ENCODE measurements at regions not wholly inside any gene's neighbourhood (a gene's known extent, or its start where the extent isn't known, plus 50 kb on each side); places are given as distances from the start of the nearest gene placed in this dataset.
"Not testable (repeated sequence)": the region's sequence is repeated elsewhere in the genome, so short reads cannot be mapped to it uniquely, and the experiment has no call there.

- in situ Hi-C loops (cut with HindIII; ENCODE audit: low pct_ligation_motif_present, low pct_unique_long_range_greater_than_20kb, low sequenced_read_pairs), result no loop called here
- no peak for DNase-seq
Measured at GRCh38 chr2:236365258-236366048, 101.2 kb upstream of the ASB18 start.

- DNase-seq, result no peak
- in situ Hi-C loops (cut with HindIII; ENCODE audit: low pct_ligation_motif_present, low pct_unique_long_range_greater_than_20kb, low sequenced_read_pairs), result no loop called here
Measured at GRCh38 chr2:236366049-236366387, 101.8 kb upstream of the ASB18 start.

- in situ Hi-C loops (cut with HindIII; ENCODE audit: low pct_ligation_motif_present, low pct_unique_long_range_greater_than_20kb, low sequenced_read_pairs), result no loop called here
Measured at GRCh38 chr2:236366397-236366796, 102.2 kb upstream of the ASB18 start.

GRCh38 chr2:236367506-236368289, 103.5 kb upstream of the ASB18 start:
- in situ Hi-C loops (cut with HindIII; ENCODE audit: low pct_ligation_motif_present, low pct_unique_long_range_greater_than_20kb, low sequenced_read_pairs), result no loop called here
- no peak for DNase-seq

More at GRCh38 chr2:236366397-236366796, 102.2 kb upstream of the ASB18 start:
- DNase-seq, result no peak

- DNase-seq, result no peak
- in situ Hi-C loops (cut with HindIII; ENCODE audit: low pct_ligation_motif_present, low pct_unique_long_range_greater_than_20kb, low sequenced_read_pairs), result no loop called here
Measured at GRCh38 chr2:236369661-236370062, 105.5 kb upstream of the ASB18 start.

- in situ Hi-C loops (cut with HindIII; ENCODE audit: low pct_ligation_motif_present, low pct_unique_long_range_greater_than_20kb, low sequenced_read_pairs), result no loop called here
- no peak for DNase-seq
Measured at GRCh38 chr2:236370847-236371409, 106.7 kb upstream of the ASB18 start.

GRCh38 chr2:236375973-236376476, 111.8 kb upstream of the ASB18 start:
- no peak for DNase-seq
- in situ Hi-C loops (cut with HindIII; ENCODE audit: low pct_ligation_motif_present, low pct_unique_long_range_greater_than_20kb, low sequenced_read_pairs), result no loop called here

GRCh38 chr2:236376566-236377244, 112.5 kb upstream of the ASB18 start:
- DNase-seq, result no peak
- in situ Hi-C loops (cut with HindIII; ENCODE audit: low pct_ligation_motif_present, low pct_unique_long_range_greater_than_20kb, low sequenced_read_pairs), result no loop called here

- no peak for DNase-seq
- in situ Hi-C loops (cut with HindIII; ENCODE audit: low pct_ligation_motif_present, low pct_unique_long_range_greater_than_20kb, low sequenced_read_pairs), result no loop called here
Measured at GRCh38 chr2:236380051-236380612, 115.9 kb upstream of the ASB18 start.

GRCh38 chr2:236381253-236381652, 117.0 kb upstream of the ASB18 start:
- in situ Hi-C loops (cut with HindIII; ENCODE audit: low pct_ligation_motif_present, low pct_unique_long_range_greater_than_20kb, low sequenced_read_pairs); DNase-seq: not testable (repeated sequence)

- in situ Hi-C loops (cut with HindIII; ENCODE audit: low pct_ligation_motif_present, low pct_unique_long_range_greater_than_20kb, low sequenced_read_pairs); DNase-seq: not testable (repeated sequence)
Measured at GRCh38 chr2:236389284-236390216, 125.3 kb upstream of the ASB18 start.

GRCh38 chr2:236393101-236393500, 128.9 kb upstream of the ASB18 start:
- in situ Hi-C loops (cut with HindIII; ENCODE audit: low pct_ligation_motif_present, low pct_unique_long_range_greater_than_20kb, low sequenced_read_pairs), result no loop called here

GRCh38 chr2:236393581-236393980, 129.4 kb upstream of the ASB18 start:
- no peak for DNase-seq
- in situ Hi-C loops (cut with HindIII; ENCODE audit: low pct_ligation_motif_present, low pct_unique_long_range_greater_than_20kb, low sequenced_read_pairs), result no loop called here

More at GRCh38 chr2:236393101-236393500, 128.9 kb upstream of the ASB18 start:
- no peak for DNase-seq

GRCh38 chr2:236394571-236394970, 130.4 kb upstream of the ASB18 start:
- no peak for DNase-seq
- in situ Hi-C loops (cut with HindIII; ENCODE audit: low pct_ligation_motif_present, low pct_unique_long_range_greater_than_20kb, low sequenced_read_pairs), result no loop called here

- in situ Hi-C loops (cut with HindIII; ENCODE audit: low pct_ligation_motif_present, low pct_unique_long_range_greater_than_20kb, low sequenced_read_pairs), result no loop called here
- DNase-seq, result no peak
Measured at GRCh38 chr2:236395067-236395466, 130.9 kb upstream of the ASB18 start.

GRCh38 chr2:236396818-236397350, 132.7 kb upstream of the ASB18 start:
- DNase-seq, result no peak
- in situ Hi-C loops (cut with HindIII; ENCODE audit: low pct_ligation_motif_present, low pct_unique_long_range_greater_than_20kb, low sequenced_read_pairs), result no loop called here

- in situ Hi-C loops (cut with HindIII; ENCODE audit: low pct_ligation_motif_present, low pct_unique_long_range_greater_than_20kb, low sequenced_read_pairs), result no loop called here
- DNase-seq, result no peak
Measured at GRCh38 chr2:236397681-236398080, 133.5 kb upstream of the ASB18 start.

All from ACHN (cell line).